ENCODE measurements at regions not wholly inside any gene's neighbourhood (a gene's known extent, or its start where the extent isn't known, plus 50 kb on each side); places are given as distances from the start of the nearest gene placed in this dataset.

- 4 to 5% methylated on average over 3 of the region's 3 CpGs for WGBS, 2 donors
- no peaks in the 10 kb centered on the region for H3K9me3 ChIP-seq
- no peaks in the 10 kb centered on the region for H3K27me3 ChIP-seq
- DNase-seq (peak in 1 of 2 donors; percentile 22), ATAC-seq (peak in 1 of 8 donors; percentile 49)
- H3K36me3 ChIP-seq, result no peaks in the 10 kb centered on the region
- intact Hi-C loops (cut with DNase I), result loop anchor here in 7 of 10 donors (1.0 to 10.0 kb wide), 5 partner anchors 388 to 1995 kb away; no protein-coding TSS in a partner anchor
- H3K4me1 ChIP-seq, result no peaks in the 10 kb centered on the region
- TF ChIP-seq, protein P1, sequence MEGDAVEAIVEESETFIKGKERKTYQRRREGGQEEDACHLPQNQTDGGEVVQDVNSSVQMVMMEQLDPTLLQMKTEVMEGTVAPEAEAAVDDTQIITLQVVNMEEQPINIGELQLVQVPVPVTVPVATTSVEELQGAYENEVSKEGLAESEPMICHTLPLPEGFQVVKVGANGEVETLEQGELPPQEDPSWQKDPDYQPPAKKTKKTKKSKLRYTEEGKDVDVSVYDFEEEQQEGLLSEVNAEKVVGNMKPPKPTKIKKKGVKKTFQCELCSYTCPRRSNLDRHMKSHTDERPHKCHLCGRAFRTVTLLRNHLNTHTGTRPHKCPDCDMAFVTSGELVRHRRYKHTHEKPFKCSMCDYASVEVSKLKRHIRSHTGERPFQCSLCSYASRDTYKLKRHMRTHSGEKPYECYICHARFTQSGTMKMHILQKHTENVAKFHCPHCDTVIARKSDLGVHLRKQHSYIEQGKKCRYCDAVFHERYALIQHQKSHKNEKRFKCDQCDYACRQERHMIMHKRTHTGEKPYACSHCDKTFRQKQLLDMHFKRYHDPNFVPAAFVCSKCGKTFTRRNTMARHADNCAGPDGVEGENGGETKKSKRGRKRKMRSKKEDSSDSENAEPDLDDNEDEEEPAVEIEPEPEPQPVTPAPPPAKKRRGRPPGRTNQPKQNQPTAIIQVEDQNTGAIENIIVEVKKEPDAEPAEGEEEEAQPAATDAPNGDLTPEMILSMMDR (IDR thresholded peaks at IDR 0.05), result peak; percentile 51 to 89 (median 73)
- no peak overlapping the region for H3K4me3 ChIP-seq
- no peak overlapping the region for H3K27ac ChIP-seq
Observed at GRCh38 chr7:10412422-10413019, 561.2 kb upstream of the PHF14 start.

DNA sequence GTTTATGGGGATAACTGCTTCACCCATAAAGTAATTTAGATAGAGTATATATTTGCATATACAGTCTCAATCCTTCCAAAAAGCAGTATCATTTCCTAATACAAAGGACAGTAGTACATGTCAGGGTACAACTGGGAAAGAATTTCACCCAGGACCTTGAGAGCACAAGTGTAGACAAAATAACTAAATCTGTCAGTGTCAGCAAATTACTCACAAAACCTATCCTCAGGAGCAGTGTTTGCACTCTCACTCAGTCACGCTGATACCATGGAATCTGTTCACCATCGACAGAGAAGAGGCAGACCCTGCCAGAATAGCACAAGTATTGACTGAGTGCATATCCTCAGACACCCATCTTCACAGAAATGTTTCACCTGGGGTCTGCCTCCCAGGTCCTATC, 554.7 kb upstream of the PHF14 start:
- no peak for ATAC-seq
- no peak for DNase-seq
- 55 to 59% methylated on average over 2 of the region's 2 CpGs for WGBS, 2 donors
- TF ChIP-seq, protein P1 (IDR thresholded peaks at IDR 0.05), result no peak
- no peaks in the 10 kb centered on the region for H3K36me3 ChIP-seq
- H3K27me3 ChIP-seq, result no peaks in the 10 kb centered on the region
- intact Hi-C loops (cut with DNase I), result loop anchor here in 2 of 10 donors (5.0 to 10.0 kb wide), 2 partner anchors 394 to 397 kb away; no protein-coding TSS in a partner anchor
- no peak overlapping the region for H3K4me3 ChIP-seq
- H3K27ac ChIP-seq, result no peak overlapping the region
- no peaks in the 10 kb centered on the region for H3K9me3 ChIP-seq
- H3K4me1 ChIP-seq, result no peaks in the 10 kb centered on the region

GRCh38 chr7:10429031-10429430, 544.6 kb upstream of the PHF14 start:
- no peak for DNase-seq
- Histone ChIP-seq H3K27me3 (no peaks in the 10 kb centered on the region), H3K9me3 (no peaks in the 10 kb centered on the region), H3K36me3 (no peaks in the 10 kb centered on the region), H3K4me3 (no peak overlapping the region), H3K4me1 (no peaks in the 10 kb centered on the region), H3K27ac (no peak overlapping the region)
- intact Hi-C loops (cut with DNase I), result no loop called here
- ATAC-seq, result no peak
- TF ChIP-seq, protein P1 (IDR thresholded peaks at IDR 0.05), result no peak
- 16 to 29% methylated on average over 2 of the region's 2 CpGs for WGBS, 2 donors

DNA sequence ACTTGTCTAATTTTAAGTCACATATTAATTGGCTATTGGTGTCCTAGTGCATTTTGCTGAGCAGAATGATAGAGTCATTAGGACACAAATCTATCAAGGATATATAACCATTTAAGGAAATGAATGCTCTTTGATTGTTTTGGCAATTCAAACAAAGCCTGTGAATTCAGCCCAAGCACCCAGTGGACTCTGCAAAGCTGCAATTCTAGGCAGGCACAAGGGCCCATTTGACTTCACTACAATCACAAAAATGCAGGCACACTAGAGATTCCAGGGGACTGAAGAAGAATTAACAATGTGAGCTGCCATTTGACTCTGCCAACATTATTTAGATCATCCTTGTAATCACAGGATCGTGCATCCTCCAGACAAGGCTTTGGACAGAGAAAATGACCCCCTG, 544.2 kb upstream of the PHF14 start:
- H3K27ac ChIP-seq, result no peak overlapping the region
- 24 to 32% methylated on average over 1 of the region's 1 CpG for WGBS, 2 donors
- intact Hi-C loops (cut with DNase I), result no loop called here
- H3K27me3 ChIP-seq, result no peaks in the 10 kb centered on the region
- H3K4me3 ChIP-seq, result no peak overlapping the region
- H3K36me3 ChIP-seq, result no peaks in the 10 kb centered on the region
- H3K4me1 ChIP-seq, result no peaks in the 10 kb centered on the region
- no peak for DNase-seq
- TF ChIP-seq, protein P1 (IDR thresholded peaks at IDR 0.05), result no peak
- H3K9me3 ChIP-seq, result no peaks in the 10 kb centered on the region
- no peak for ATAC-seq

Measured in heart right ventricle (tissue), 16 donors.